ENCODE measurements at regions not wholly inside any gene's neighbourhood (a gene's known extent, or its start where the extent isn't known, plus 50 kb on each side); places are given as distances from the start of the nearest gene placed in this dataset.

DNA sequence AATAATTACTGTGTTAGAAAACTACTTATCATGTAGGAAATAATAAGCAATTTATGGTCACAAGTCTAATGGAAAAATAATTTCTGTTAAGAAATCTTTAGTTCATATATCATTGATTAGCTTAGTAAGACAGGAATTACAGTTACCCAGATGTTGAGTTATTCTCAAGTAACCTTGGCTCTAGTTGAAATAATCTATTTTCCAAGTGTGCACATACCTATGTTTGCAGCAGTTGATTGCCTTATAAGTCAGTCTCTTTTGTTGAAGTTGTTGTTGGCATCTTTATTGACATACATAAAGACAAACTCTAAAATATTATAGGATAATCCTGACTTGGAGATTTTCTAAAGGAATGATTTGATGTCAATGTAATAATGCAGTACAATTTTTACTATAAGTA, 511.4 kb upstream of the KLF12 start:
- no peak for DNase-seq

- no peak for DNase-seq
Observed at GRCh38 chr13:74644229-74644628, 510.0 kb upstream of the KLF12 start.

GRCh38 chr13:74641586-74641985, 507.4 kb upstream of the KLF12 start:
- DNase-seq = no peak

- DNase-seq = no peak
Observed at GRCh38 chr13:74633734-74634133, 499.5 kb upstream of the KLF12 start.

- DNase-seq = no peak
Observed at GRCh38 chr13:74629985-74630384, 495.8 kb upstream of the KLF12 start.

DNA sequence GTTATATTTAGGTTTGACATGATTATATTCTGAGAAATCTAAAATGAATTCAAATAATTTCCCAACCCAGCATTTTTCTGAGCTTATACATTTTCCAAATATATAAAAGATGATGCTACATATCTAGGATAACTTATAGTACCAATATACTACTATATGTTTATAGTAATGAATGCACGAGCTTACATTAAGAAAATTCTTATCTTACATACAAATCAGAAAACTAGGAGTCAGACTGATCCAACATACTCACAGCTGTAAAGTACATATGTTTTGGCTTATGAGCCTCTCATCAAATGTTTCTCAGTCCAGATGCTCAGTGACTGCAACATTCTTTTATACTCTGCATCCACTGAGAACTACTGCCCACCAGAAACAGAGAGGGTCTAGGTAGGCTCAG, 491.3 kb upstream of the KLF12 start:
- DNase-seq = no peak

GRCh38 chr13:74623761-74624160, 489.6 kb upstream of the KLF12 start:
- no peak for DNase-seq

DNA sequence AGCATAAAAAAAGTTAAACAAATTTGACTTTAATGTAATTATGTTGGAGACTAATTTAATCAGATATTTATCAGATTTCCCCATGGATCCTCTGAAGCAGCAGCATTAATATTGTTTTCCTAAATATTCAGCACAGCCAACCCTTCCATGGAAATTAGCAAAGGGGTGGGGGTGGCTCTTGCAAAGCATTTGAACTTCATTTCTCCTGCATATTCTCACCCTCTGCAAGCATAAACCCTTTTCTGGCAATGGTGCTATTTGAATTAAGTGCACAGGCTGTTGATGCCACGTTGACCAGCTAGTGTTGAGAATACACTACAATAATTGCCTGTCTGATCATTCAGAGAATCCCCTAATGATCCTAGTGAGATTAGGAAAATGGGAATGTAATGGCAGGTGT, 488.1 kb upstream of the KLF12 start:
- no peak for DNase-seq

DNA sequence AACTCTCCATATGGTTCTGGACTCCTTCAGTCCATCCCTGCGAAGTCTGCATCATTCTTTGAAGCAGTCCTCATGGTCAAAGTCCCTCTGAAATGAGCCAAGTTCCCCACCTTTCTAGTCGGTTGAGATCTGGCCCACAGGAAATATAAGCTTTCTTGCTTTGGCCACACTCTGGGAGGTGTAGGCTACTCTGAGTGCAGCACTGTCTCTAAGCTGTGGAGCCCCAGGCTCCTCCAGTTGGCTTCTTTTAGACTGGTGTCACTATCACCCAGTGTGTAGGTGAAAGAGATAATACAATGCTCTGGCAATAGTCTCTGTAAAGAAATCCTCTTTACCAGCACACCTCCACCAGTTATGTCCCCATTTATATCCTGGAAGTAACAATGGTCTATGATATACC, 486.5 kb upstream of the KLF12 start:
- no peak for DNase-seq

GRCh38 chr13:74620308-74620707, 486.1 kb upstream of the KLF12 start:
- no peak for DNase-seq

GRCh38 chr13:74597526-74597925, 463.3 kb upstream of the KLF12 start:
- no peak for DNase-seq

GRCh38 chr13:74596691-74597090, 462.5 kb upstream of the KLF12 start:
- no peak for DNase-seq

- no peak for DNase-seq
Observed at GRCh38 chr13:74593688-74594087, 459.5 kb upstream of the KLF12 start.

DNA sequence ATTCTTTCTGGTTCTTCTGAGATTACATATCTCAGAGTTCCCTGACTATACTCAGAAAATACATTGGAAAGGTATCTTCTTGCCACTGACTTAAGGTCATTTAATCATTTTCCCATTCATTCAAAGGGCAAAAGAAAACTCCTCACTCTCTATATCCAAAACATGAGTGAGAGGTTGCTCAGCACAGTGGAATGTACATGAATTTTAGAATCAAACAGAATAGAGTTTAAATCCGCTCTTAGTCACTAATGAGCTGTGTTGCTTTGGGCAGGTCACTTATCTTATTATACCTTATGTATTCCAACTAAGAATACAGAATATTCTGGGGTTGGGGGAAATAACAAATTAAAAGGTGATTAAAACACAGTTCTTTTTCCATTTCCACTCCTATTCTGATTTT, 452.6 kb upstream of the KLF12 start:
- DNase-seq = no peak

DNA sequence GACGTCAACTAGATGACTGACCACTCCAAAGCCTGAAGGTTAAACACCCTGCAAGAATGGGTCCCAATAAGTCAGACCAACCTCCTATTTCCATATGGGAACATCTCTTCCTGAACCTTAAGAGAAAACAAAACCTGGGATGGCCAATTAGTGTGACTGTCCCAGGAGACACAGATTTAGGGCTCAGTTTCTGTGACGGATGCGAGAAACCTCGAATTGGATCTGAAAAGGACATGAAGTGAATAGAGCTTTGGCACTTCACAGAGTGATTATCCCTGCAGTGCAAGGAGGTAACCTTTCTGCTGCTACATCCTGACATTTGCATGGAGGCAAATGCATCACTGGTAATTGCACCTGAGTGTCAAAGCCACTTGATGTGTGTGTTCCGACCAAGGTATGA, 442.2 kb upstream of the KLF12 start:
- no peak for DNase-seq

DNA sequence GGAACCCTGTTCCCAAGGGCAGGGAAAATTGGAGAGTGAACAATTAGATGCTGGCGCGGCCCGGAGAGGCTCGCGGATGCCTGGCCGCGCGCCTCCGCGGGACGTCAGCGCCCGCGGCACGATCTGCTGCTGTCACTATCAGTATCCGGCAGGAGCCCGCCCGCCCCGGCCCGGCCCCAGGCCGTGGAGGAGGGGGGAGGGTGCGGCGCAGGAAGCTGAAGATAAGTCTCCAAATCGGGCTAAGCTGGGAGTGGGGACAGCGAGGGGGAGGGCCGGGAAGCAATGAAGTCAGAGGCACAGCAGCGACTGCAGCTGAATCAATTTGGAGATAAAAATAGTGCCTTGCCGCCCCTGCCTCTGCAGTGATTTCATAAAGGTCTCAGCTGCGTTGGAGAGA, 441.5 kb upstream of the KLF12 start:
- peak; percentile 93 for DNase-seq

- no peak for DNase-seq
Observed at GRCh38 chr13:74574964-74575728, 440.9 kb upstream of the KLF12 start.

GRCh38 chr13:74573654-74574053, 439.4 kb upstream of the KLF12 start:
- peak; percentile 54 for DNase-seq

- peak; percentile 71 for DNase-seq
Observed at GRCh38 chr13:74571811-74572210, 437.6 kb upstream of the KLF12 start.

- DNase-seq = peak; percentile 51
Observed at GRCh38 chr13:74570834-74571233, 436.6 kb upstream of the KLF12 start.

DNA sequence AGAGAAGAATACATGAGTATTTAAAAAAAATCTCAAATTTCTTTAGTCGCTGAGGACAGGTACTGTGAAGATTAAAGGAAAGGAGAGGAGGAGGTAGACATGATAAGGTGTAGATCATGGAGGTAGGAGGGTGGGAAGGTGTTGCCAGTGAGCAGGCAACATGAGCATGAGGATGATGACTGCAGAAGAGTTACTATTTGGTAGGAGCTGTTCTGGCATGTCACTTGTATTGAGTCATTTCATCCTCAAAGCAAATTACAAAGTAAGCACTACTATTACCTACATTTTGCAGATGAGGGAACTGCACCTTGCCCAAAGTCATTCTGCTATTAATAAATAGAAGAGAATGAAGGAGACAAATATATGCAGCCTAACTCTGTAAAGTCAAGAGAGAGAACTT, 435.8 kb upstream of the KLF12 start:
- no peak for DNase-seq

DNA sequence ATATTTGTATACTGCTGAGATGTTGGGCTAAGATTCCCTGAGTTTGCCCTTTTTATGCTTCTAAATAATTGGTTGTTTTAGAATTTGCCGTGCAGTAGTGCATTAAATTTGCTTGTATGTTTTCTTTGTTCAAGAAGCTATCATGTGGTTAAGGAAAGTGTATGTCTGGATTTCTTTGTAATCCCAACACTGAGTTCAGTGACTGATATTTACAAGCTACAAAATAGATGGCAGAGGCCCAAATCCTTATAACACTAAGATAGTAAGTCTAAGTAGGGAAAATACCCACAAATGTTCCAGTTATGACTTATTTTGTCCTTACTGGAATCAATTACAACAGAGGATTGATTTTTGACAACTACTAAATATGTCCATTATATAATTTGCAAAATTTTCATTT, 435.0 kb upstream of the KLF12 start:
- no peak for DNase-seq

DNA sequence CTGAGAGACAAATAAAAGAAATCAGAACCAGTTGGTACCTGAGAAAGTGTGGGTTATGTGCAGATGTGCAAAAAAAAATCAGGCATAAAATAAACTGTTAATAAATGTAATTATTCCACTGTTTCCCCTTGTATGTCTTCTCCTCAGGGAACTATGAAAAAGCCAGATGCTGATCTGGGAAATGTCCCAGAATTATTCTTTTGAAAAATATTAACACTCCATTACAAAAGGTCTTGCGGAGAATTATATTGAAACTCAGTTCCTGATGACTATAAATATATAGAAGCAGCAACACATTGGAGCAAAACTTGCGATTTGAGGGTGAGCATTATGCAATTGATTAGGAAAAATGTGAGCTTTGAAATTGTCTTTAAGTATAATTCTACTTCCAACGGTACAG, 433.3 kb upstream of the KLF12 start:
- no peak for DNase-seq

DNA sequence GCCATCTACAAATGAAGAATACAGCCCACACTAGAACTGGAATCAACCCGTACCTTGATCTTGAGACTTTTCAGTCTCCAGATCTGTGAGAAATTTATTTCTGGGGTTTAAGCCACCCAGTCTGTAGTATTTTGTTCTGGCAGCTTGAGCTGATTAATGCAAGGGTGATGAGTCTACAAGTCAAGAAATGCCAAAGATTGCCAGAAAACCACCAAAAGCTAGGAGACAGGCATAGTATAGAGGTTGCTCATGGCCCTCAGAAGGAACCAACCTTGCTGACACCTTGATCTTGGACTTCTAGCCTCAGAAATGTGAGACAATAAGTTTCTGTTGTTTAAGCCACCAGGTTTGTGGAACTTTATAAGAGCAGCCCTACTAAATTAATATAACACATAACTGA, 428.2 kb upstream of the KLF12 start:
- no peak for DNase-seq

GRCh38 chr13:74561155-74561554, 427.0 kb upstream of the KLF12 start:
- no peak for DNase-seq
